ENCODE measurements at regions not wholly inside any gene's neighbourhood (a gene's known extent, or its start where the extent isn't known, plus 50 kb on each side); places are given as distances from the start of the nearest gene placed in this dataset.

DNA sequence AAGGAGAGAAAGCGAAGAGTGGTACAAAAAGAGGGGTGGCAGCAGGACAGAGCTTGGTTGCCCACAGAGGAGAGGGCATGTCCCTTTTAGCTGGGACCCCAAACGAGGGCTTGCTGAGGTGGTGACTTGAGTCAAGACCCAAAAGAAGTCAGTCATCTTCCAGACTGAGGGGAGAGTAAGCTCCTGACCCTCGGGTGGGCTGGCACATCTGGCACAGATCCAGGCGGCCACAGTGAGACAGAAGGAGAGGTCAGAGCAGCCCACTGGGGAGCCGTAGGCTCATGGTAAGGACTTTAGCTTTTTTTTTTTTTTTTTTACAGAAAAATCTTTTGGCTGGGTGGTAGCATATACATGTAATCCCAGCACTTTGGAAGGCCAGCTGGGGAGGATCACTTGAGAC is 77.9 kb upstream of the ST6GAL2 start:
- TF ChIP-seq, protein P1, sequence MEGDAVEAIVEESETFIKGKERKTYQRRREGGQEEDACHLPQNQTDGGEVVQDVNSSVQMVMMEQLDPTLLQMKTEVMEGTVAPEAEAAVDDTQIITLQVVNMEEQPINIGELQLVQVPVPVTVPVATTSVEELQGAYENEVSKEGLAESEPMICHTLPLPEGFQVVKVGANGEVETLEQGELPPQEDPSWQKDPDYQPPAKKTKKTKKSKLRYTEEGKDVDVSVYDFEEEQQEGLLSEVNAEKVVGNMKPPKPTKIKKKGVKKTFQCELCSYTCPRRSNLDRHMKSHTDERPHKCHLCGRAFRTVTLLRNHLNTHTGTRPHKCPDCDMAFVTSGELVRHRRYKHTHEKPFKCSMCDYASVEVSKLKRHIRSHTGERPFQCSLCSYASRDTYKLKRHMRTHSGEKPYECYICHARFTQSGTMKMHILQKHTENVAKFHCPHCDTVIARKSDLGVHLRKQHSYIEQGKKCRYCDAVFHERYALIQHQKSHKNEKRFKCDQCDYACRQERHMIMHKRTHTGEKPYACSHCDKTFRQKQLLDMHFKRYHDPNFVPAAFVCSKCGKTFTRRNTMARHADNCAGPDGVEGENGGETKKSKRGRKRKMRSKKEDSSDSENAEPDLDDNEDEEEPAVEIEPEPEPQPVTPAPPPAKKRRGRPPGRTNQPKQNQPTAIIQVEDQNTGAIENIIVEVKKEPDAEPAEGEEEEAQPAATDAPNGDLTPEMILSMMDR (IDR thresholded peaks at IDR 0.05): no peak
- TF ChIP-seq POLR2A (IDR thresholded peaks at IDR 0.05): no peak

All from stomach (tissue), 4 donors.